GM12864 (cell line): ENCODE measurements at regions not wholly inside any gene's neighbourhood (a gene's known extent, or its start where the extent isn't known, plus 50 kb on each side); places are given as distances from the start of the nearest gene placed in this dataset.
A peak's percentile ranks its signal among the peaks of the same experiment; 100 is the strongest.

Experiments
- DNase-seq: peaks from one replicate; pipeline ENCODE4 v3.0.0-alpha.2; 2011; ENCODE audit warnings: low read depth
- H3K4me3 ChIP-seq: 2 replicates; pipeline ENCODE4 v1.5.1; 2011; ENCODE audit warnings: mild to moderate bottlenecking, low read depth, low read length, control low read depth
- CTCF ChIP-seq: IDR thresholded peaks from 2 replicates; pipeline ENCODE4 v1.5.1; 2011; ENCODE audit warnings: low read depth, mild to moderate bottlenecking, moderate library complexity, low read length, control low read depth, inconsistent platforms; ENCODE audit errors: missing control alignments

GRCh38 chr4:102428122-102428521 lies 73.0 kb upstream of the NFKB1 start:
- no peak for TF ChIP-seq CTCF
- no peak for DNase-seq
- no peak overlapping the region for H3K4me3 ChIP-seq

- no peak for DNase-seq
These were observed 71.6 kb upstream of the NFKB1 start for GRCh38 chr4:102429553-102429952.

GRCh38 chr4:102430461-102430910 lies 70.7 kb upstream of the NFKB1 start:
- H3K4me3 ChIP-seq = peak overlapping the region; percentile 57
- TF ChIP-seq CTCF = no peak
- DNase-seq = no peak

More at GRCh38 chr4:102429553-102429952, 71.6 kb upstream of the NFKB1 start:
- no peak overlapping the region for H3K4me3 ChIP-seq
- TF ChIP-seq CTCF = no peak

GRCh38 chr4:102431608-102431961 lies 69.6 kb upstream of the NFKB1 start:
- TF ChIP-seq CTCF = no peak
- peak overlapping the region; percentile 57; the same call in 1 of the 2 replicates for H3K4me3 ChIP-seq
- DNase-seq = no peak

- DNase-seq = no peak
- TF ChIP-seq CTCF = no peak
- no peak overlapping the region for H3K4me3 ChIP-seq
These were observed 64.0 kb upstream of the NFKB1 start for GRCh38 chr4:102437111-102437510.

- TF ChIP-seq CTCF = no peak
- no peak overlapping the region for H3K4me3 ChIP-seq
- no peak for DNase-seq
These were observed 62.5 kb upstream of the NFKB1 start for GRCh38 chr4:102438396-102439235.

GRCh38 chr4:102439236-102439614 lies 61.9 kb upstream of the NFKB1 start:
- H3K4me3 ChIP-seq = no peak overlapping the region
- DNase-seq = no peak
- TF ChIP-seq CTCF = no peak
